Body of pancreas (tissue), 4 donors: ENCODE measurements at regions not wholly inside any gene's neighbourhood (a gene's known extent, or its start where the extent isn't known, plus 50 kb on each side); places are given as distances from the start of the nearest gene placed in this dataset.
"Not testable (repeated sequence)": the region's sequence is repeated elsewhere in the genome, so short reads cannot be mapped to it uniquely, and the experiment has no call there.

Source experiments
- ATAC-seq: fragments of 150-250 bp; one replicate; pipeline ENCODE4 v1.9.1; 2016
- DNase-seq, 4 donors: peaks; one replicate each; pipeline ENCODE4 v3.0.0-alpha.2; 2019
- H3K27ac ChIP-seq, 4 donors: fragments of 200-600 bp; sonication (generic); 1 replicate in 3 of 4; 2 replicates in 1 of 4; pipeline versions ENCODE4 v1.5.1 to v1.6.1; 2016 to 2019; ENCODE audit warnings: mild to moderate bottlenecking in 1 of 4, mixed read lengths in 1 of 4, moderate library complexity in 1 of 4
- H3K27me3 ChIP-seq, 2 donors: fragments of 200-600 bp; sonication (generic); one replicate each; pipeline ENCODE4 v1.6.0; 2016; ENCODE audit warnings: mild to moderate bottlenecking in 1 of 2
- H3K36me3 ChIP-seq, 2 donors: fragments of 200-600 bp; sonication (generic); replicated peaks in 1 of 2; 2 replicates each; pipeline ENCODE4 v1.5.1; 2016; ENCODE audit warnings: low read depth in 2 of 2; ENCODE audit not compliant: insufficient read depth in 1 of 2
- H3K4me1 ChIP-seq: fragments of 200-600 bp; sonication (generic); one replicate; pipeline ENCODE4 v1.6.0; 2016
- H3K4me3 ChIP-seq, 2 donors: fragments of 200-600 bp; sonication (generic); 1 replicate in 1 of 2; 2 replicates in 1 of 2; pipeline ENCODE4 v1.5.1; 2016 to 2019
- H3K9me3 ChIP-seq, 3 donors: fragments of 200-600 bp; sonication (generic); 1 replicate in 2 of 3; 2 replicates in 1 of 3; pipeline ENCODE4 v1.5.1; 2016
- POLR2A ChIP-seq, 3 donors: fragments of 450-650 bp; IDR thresholded peaks; one replicate each; pipeline ENCODE4 v1.6.1; 2016; ENCODE audit warnings: antibody characterized with exemption in 3 of 3, mild to moderate bottlenecking in 2 of 3
- WGBS, 2 donors: methylation state at CpG; one replicate each; pipeline ENCODE4 v1.1.5; 2017; 5-methylcytosine and 5-hydroxymethylcytosine counted together
- intact Hi-C: fragments of 100-400 bp; cut with DNase I; formaldehyde crosslinking; loops from one replicate; pipeline ENCODE4 v1.15.1; 2023
- TF ChIP-seq, protein P1 (sequence below), 7 experiments: fragments of 450-650 bp in 4 of 7; fragments of 200-600 bp in 3 of 7; sonication (generic) in 3 of 7; IDR thresholded peaks; one replicate each; pipeline ENCODE4 v1.5.1; 2016 to 2019; ENCODE audit warnings: antibody characterized with exemption in 7 of 7

DNA sequence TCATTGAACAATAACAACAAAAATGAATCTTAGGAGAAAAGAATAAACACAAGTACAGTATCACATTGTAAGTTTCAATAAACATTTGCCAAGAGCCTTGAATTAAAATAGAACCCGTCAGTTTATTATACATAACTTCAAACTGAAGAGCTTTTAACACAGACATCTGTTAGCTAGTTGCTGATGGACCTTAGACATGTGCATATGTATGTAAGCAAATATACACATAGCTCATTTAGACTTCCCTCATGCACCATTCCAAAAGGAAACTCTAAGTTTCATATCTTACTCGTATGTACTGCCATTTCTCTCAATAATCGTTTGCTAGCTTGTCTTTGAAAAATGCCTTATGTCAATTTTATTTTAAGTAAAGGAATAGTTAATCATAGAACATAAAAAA is 235.0 kb downstream of the TENT5A start:
- 62 to 64% methylated on average over 3 of the region's 3 CpGs for WGBS, 2 donors
- no peak overlapping the region for H3K4me3 ChIP-seq
- H3K4me1 ChIP-seq: no peaks in the 10 kb centered on the region
- no peaks in the 10 kb centered on the region for H3K9me3 ChIP-seq
- DNase-seq (no peak), ATAC-seq (no peak)
- intact Hi-C loops: no loop called here
- no peaks in the 10 kb centered on the region for H3K27me3 ChIP-seq
- no peak for TF ChIP-seq POLR2A (IDR thresholded peaks at IDR 0.05)
- no peak overlapping the region for H3K27ac ChIP-seq
- no peaks in the 10 kb centered on the region for H3K36me3 ChIP-seq

DNA sequence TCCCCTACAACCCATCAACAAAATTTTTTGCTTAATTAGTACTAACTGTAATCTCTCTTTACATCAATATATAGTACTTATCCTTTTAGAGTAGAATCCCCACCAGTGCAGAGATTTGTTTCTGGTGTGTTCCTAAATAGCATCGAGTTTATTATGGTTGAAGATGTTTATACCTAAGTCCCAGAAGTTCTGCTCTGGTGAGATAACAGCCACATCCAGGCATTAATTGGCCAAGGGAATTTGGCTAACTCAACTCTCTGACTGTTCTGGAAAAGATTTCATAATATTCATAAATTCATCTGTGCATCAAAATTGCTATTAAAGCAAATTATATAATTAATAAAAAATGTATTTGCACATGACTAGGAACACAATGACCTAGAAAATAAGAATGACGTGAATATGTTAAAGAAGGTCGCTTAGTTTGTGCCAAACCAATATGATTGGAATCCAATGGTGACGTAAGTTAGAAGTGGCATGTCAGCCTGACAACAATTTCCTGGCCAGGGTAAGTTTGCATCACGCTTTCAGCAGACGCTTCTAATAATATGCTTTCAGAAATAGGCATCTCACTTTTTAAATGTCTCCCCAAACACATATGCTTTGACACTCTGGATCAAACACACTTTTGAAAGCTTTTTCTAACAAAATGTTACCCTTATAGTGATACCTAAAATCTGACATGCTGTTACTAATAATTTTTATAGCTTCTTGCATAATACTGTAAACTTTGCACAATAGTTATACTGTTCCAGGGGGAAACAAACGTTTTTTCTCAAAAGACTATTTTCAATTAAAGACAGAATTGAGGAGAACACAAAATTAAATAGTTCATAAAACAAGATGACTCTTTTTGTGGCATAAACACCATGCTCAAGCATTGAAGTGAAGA is 236.7 kb downstream of the TENT5A start:
- Histone ChIP-seq H3K36me3 (no peaks in the 10 kb centered on the region), H3K27ac (no peak overlapping the region), H3K27me3 (no peaks in the 10 kb centered on the region), H3K4me1 (no peaks in the 10 kb centered on the region), H3K4me3 (no peak overlapping the region), H3K9me3 (no peaks in the 10 kb centered on the region)
- WGBS, 2 donors: 60 to 69% methylated on average over 7 of the region's 7 CpGs
- intact Hi-C loops: no loop called here
- ATAC-seq (no peak), DNase-seq (no peak)
- TF ChIP-seq, protein P1, sequence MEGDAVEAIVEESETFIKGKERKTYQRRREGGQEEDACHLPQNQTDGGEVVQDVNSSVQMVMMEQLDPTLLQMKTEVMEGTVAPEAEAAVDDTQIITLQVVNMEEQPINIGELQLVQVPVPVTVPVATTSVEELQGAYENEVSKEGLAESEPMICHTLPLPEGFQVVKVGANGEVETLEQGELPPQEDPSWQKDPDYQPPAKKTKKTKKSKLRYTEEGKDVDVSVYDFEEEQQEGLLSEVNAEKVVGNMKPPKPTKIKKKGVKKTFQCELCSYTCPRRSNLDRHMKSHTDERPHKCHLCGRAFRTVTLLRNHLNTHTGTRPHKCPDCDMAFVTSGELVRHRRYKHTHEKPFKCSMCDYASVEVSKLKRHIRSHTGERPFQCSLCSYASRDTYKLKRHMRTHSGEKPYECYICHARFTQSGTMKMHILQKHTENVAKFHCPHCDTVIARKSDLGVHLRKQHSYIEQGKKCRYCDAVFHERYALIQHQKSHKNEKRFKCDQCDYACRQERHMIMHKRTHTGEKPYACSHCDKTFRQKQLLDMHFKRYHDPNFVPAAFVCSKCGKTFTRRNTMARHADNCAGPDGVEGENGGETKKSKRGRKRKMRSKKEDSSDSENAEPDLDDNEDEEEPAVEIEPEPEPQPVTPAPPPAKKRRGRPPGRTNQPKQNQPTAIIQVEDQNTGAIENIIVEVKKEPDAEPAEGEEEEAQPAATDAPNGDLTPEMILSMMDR (IDR thresholded peaks at IDR 0.05): no peak
- TF ChIP-seq POLR2A (IDR thresholded peaks at IDR 0.05): no peak

DNA sequence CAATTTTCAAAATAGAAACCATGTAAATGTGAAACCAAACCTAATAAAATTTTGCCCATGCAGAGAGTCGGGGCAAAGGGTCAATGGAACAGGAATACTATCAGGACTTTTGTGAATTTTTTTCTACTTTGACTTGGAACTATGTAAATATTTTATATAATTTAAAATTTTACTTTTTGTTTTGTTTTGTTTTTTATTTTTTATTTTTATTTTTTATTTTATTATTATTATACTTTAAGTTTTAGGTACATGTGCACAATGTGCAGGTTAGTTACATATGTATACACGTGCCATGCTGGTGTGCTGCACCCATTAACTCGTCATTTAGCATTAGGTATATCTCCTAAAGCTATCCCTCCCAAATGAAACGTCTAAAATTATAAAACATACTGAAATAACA is 238.3 kb downstream of the TENT5A start:
- H3K9me3 ChIP-seq: not testable (repeated sequence)
- 65% methylated on average over 4 of the region's 4 CpGs for WGBS, 2 donors

DNA sequence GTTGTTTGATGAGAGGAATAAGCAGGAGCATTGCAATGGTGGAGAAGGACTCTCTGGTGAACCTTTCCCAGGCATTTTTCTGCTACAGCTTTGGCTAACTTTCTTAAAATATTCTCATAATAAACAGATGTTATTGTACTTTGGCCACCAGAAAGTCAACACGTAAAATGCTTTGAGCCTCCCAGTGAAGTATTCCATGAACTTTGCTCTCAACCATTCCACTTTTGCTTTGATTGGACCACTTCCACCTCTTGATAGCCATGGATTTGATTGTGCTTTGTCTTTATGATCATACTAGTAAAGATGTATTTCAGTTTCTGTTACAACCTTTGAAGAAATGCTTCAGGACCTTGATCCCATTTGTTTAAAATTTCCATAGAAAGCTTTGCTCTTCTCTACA is 241.1 kb downstream of the TENT5A start:
- H3K9me3 ChIP-seq: no peaks in the 10 kb centered on the region
- intact Hi-C loops: no loop called here
- H3K36me3 ChIP-seq: no peaks in the 10 kb centered on the region
- ATAC-seq (no peak), DNase-seq (no peak)
- TF ChIP-seq POLR2A (IDR thresholded peaks at IDR 0.05): no peak
- TF ChIP-seq, protein P1 (IDR thresholded peaks at IDR 0.05): no peak
- 0% methylated on average over 1 of the region's 1 CpG for WGBS, 2 donors
- no peaks in the 10 kb centered on the region for H3K27me3 ChIP-seq
- H3K4me3 ChIP-seq: no peak overlapping the region
- H3K27ac ChIP-seq: no peak overlapping the region
- no peaks in the 10 kb centered on the region for H3K4me1 ChIP-seq

More for the DNA sequence above, 238.3 kb downstream of the TENT5A start:
- DNase-seq, H3K27ac ChIP-seq, ATAC-seq, H3K4me3 ChIP-seq, intact Hi-C loops, H3K4me1 ChIP-seq, H3K36me3 ChIP-seq, H3K27me3 ChIP-seq: not testable (repeated sequence)

DNA sequence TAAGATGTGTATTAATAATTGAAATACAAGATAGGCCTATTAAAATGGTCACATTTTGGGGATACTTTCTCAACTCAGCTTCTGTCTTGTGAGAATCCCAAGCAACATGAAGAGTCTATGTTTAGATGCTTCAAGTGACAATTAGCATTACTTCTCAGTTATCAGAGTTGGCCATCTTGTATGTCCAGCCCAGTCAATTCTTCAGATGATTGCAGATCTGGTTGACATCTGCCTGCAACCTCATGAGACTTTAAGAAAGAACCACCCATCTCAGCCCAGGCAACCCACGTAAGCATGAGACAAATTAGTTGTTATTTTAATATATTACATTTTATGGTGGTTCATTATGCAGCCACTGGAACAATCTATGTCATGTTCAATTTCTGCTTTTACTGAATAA is 256.5 kb downstream of the TENT5A start:
- no peaks in the 10 kb centered on the region for H3K36me3 ChIP-seq
- H3K4me3 ChIP-seq: no peak overlapping the region
- no peak for TF ChIP-seq POLR2A (IDR thresholded peaks at IDR 0.05)
- TF ChIP-seq, protein P1 (IDR thresholded peaks at IDR 0.05): no peak

More for the DNA sequence above, 256.5 kb downstream of the TENT5A start:
- Histone ChIP-seq H3K4me1 (peaks cover 12% of the 10 kb centered on the region), H3K27ac (no peak overlapping the region), H3K27me3 (no peaks in the 10 kb centered on the region), H3K9me3 (no peaks in the 10 kb centered on the region)
- DNase-seq (no peak), ATAC-seq (no peak)
- intact Hi-C loops: no loop called here
- WGBS, 2 donors: 88 to 100% methylated on average over 1 of the region's 1 CpG
